HL-60 (cell line): ENCODE measurements at regions not wholly inside any gene's neighbourhood (a gene's known extent, or its start where the extent isn't known, plus 50 kb on each side); places are given as distances from the start of the nearest gene placed in this dataset.

Experiments used
- CTCF ChIP-seq: IDR thresholded peaks from one replicate; pipeline ENCODE4 v1.5.1; 2011; ENCODE audit warnings: low read length, control low read depth, inconsistent platforms; ENCODE audit not compliant: insufficient read depth
- GABPA ChIP-seq: IDR thresholded peaks from 2 replicates; pipeline ENCODE4 v1.6.1; 2012; ENCODE audit warnings: low read depth
- POLR2AphosphoS5 ChIP-seq: IDR thresholded peaks from 2 replicates; pipeline ENCODE4 v1.6.1; 2012; ENCODE audit warnings: low read depth
- REST ChIP-seq: IDR thresholded peaks from 2 replicates; pipeline ENCODE4 v1.6.1; 2012; ENCODE audit warnings: low read depth; ENCODE audit not compliant: insufficient replicate concordance
- SPI1 ChIP-seq: IDR thresholded peaks from 2 replicates; pipeline ENCODE4 v1.6.1; 2012; ENCODE audit warnings: low read depth, mild to moderate bottlenecking, borderline replicate concordance

- TF ChIP-seq CTCF = no peak
- TF ChIP-seq POLR2AphosphoS5 = no peak
- no peak for TF ChIP-seq GABPA
- TF ChIP-seq REST = no peak
- TF ChIP-seq SPI1 = no peak
These were observed 1523.7 kb upstream of the ADGRL3 start for GRCh38 chr4:59676389-59676788.
